GM21529 (cell line): ENCODE measurements at regions not wholly inside any gene's neighbourhood (a gene's known extent, or its start where the extent isn't known, plus 50 kb on each side); places are given as distances from the start of the nearest gene placed in this dataset.

Source experiments
- ATAC-seq: cut with Tn5 transposase; IDR thresholded peaks from one replicate; pipeline ENCODE4 v1.9.1; 2021; ENCODE audit not compliant: unreplicated experiment

DNA sequence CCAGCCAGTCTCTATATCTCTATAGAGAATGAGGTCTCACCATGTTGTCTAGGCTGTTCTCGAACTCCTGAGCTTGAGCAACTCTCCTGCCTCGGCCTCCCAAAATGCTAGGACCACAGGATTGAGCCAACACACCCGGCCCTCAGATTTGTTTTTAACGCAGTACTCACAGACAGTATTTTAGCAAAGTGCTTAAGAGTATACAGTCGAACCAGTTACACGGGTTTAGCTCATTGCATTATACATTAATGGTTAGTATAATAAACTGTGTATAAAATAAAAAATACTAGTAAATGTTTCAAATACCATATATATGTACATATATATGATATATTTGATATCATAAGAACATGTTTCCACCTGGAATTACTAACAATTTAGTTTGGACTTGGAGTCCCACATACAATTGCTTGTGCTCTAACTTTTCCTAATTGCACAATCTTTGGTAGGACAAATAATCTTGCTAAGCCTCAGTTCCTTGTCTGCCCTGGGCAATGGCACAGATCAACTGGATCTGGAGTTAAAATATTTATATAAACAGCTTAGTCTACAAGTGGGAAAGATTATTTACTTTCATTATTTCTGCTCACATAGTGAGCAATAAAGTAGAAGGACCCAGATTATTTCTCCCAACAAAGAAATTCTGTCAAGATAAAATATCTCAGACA, 508.9 kb upstream of the LRATD1 start:
- no peak for ATAC-seq

DNA sequence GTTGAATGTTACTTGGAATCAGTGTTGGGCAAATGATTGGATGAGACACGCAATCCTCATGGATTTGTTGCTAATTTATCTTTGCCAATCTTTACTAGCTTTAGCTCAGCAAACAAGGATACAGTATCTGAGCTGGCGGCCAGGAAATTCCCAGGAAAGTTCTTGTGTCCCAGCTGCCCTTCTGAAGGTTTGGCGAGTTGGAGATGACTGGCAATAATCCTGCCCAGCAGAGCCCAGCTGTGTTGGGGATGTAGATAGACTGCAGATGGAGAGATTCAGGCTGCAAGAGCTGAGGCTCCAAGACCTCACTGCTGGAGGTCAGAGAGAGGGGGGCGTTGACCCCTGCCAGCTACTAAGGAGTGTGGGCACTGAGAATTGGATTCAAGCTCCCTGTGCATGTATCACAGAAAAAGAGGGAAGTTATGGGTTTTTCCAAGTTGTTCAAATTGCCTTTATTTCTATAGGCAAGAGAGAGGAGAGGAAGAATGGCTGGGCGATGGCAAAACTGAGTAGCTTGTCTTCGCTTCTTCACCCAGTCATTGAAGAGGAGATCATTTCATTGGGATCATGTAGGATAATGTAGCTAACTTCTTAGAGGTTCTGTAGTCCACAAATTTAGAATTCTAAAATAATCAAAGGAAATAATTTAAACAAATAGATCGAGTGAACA, 506.8 kb upstream of the LRATD1 start:
- ATAC-seq: no peak

DNA sequence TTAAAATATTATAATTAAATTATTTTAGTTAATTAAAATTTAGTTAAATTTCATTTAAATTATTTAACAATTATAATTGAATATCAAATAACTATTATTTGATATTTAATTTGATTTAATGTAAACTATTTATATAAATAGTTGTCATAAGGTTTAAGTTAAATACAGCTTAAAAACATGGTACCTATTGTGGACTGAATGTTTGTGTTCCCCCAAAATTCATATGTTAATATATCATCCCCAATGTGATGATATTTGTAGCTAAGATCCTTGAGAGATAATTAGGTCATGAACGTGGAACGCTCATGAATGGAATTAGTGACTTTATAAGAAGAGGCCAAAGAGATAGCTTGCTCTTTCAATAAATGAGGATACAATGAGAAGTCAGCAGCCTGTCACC, 505.7 kb upstream of the LRATD1 start:
- no peak for ATAC-seq

DNA sequence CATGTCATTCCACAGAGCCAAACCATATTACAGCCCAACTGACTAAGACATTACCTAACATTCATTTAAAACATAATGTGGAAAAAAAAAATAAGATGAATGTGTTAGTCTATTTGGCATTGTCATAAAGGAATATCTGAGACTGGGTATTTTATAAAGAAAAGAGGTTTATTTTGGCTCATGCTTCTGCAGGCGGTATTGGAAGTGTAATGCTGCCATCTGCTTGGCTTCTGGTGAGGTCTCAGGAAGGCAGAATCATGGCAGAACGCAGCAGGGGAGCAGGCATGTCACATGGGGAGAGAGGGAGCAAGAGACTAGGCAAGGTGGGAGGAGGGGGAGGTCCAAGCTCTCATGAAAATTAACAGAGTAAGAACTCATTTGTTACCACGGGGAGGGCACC, 504.8 kb upstream of the LRATD1 start:
- ATAC-seq: no peak

DNA sequence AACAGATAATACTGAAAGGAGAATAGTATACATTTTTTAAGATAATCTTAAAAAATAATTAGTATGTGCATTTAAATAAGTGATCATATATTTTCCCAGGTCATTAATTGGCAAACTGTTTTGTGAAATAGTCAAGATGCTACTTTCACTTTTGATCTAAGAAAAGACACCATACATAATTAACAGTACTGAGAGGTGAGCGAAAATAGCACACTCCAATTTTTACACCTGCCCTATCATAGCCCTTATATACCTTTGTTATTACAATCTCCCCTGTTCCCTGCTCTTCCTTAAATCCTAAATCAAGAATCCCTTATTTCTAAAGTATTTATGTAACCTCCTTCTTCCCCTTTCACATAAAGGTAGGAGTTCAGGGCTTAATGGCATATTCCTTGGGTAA, 500.1 kb upstream of the LRATD1 start:
- ATAC-seq: no peak

DNA sequence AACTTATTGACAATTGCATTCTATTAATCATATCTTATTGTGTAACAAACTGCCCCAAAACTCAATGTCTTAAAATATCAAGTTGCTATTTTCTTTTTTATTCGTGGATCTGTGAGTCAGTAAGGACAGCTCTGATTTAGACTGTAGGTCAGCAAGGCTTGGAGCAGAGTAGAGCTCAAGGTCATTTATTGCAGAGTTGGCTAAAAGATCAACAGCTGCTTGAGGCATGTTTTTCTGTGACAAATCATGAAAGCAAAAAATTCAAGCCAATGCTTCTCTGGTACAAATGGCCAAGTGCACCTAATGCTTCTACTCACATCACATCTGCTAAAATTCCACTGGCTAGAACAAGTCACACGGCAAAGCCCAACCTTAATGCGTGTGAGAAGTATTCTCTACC, 497.7 kb upstream of the LRATD1 start:
- ATAC-seq: no peak

DNA sequence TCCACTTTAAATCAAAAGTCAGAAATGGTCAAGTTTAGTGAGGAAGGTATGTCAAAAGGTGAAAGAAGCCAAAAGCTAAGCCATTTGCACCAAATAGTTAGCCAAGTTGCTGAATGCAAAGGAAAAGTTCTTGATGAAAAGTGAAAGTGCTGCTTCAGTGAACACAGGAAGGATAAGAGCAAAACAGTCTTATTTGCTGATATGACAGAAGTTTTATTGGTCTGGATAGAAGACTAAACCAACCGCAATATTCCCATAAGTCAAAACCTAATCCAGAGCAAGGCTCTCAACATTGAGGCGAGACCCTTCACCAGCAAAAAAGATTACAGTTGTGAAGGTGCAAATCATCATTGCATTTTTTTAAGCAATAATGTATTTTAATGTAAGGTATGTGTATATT, 496.5 kb upstream of the LRATD1 start:
- ATAC-seq: no peak

DNA sequence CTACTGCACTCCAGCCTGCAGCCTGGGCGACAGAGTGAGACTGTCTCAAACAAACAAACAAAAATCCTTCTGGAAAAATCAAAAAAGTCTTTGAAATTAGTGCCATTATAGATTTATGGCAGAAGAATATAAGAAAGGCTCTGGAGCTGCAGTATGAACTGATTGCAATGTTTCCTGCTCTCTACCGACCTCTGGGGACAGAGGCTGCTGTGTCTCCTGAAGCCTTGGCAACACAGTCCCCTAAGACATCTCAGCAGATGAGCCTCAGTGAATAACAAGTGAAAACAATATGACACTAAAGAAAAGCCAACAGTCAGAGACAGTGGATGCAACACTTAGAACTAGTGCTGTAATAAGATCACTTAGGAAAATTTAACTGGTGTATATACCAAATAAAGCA, 494.9 kb upstream of the LRATD1 start:
- ATAC-seq: no peak

DNA sequence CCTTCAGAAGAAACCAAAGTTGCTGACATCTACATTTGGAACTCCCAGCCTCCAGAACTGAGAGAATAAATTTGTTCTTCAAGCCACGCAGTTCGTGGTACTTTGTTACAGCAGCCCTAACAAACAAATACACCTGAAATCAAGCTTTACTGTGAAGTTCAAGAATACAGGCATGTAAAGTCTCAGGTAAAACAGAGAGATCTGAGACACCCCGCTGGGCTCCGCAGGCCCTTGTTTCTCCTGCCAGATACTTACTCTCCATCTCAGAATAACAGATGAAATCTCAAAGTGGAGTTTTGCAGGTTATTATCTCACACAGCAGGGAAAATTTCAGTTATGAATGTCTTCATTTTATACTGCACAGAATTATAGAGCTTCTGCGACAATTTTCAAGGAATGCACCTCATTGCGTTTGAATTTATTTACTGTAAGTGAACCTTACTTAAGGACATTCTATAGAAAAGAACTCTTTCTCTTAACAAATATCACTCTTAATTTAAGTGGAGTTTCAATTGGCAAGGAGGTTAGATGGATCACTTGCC, 492.4 kb upstream of the LRATD1 start:
- no peak for ATAC-seq

DNA sequence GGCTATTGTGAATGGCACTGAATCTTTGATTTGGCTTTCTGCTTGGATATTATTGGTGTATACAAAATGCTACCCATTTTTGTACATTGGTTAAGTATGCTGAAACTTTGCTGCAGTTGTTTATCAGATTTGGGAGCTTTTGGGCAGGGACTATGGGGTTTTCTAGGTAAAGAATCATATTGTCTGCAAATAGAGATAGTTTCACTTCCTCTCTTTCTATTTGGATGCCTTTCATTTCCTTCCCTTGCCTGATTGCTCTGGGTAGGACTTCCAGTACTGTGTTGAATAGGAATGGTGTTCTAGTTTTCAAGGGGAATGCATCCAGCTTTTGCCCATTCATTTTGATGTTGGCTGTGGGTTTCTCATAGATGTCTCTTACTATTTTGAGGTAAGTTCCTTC, 489.1 kb upstream of the LRATD1 start:
- ATAC-seq: no peak

DNA sequence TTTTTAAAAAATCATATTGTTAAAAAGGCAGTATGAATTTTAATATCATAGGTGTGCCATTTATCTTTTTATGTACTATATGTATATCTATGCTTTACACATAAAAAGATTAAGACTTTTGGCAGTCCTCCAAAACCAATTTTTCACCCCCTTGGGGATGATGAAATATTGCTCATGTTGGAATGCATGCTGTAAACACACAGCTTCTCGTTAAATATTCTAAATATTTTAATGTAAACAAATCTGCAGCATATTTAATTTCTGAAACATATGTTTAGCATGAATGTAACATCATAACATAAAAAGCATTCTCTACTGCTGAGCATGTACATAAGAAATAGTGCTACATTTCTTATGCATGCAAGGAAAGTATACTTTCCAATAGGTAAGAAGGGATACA, 484.3 kb upstream of the LRATD1 start:
- no peak for ATAC-seq

DNA sequence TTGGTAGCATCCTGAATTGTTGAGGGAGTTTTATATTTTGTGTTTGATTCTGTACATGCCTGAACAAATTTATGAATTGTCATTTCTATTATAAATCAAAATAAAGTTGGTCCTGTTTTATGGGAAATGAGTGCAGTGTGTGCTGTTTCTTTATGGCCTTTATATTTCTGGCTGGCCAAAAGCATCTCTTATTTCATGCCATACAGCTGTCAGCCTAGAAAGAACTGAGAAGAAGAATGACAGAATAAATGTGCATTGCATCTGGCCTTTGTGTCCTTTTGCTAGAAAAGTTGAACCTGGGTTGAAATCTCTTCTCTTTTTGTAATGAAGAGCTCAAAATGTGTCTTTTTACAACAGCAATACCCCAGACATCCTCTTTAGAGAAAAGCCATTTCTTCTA, 474.7 kb upstream of the LRATD1 start:
- no peak for ATAC-seq

DNA sequence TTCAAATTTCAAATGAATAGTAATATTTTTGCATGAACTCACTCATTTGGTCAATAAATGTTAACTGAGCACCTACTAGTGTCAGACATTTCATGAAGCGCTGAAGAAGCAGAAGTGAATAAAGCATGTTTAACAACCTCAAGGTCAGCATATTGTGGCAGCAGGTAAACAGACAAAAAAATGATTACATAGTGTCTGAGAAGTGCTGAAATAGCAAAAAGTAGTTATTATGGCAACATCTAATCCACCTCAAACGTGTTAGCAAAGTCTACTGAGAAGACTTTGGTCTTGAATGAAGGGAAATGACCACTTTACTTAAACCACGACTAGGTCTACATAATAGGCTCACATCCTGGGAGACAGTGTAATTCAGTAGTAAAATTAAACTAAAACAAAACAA, 452.2 kb upstream of the LRATD1 start:
- no peak for ATAC-seq

DNA sequence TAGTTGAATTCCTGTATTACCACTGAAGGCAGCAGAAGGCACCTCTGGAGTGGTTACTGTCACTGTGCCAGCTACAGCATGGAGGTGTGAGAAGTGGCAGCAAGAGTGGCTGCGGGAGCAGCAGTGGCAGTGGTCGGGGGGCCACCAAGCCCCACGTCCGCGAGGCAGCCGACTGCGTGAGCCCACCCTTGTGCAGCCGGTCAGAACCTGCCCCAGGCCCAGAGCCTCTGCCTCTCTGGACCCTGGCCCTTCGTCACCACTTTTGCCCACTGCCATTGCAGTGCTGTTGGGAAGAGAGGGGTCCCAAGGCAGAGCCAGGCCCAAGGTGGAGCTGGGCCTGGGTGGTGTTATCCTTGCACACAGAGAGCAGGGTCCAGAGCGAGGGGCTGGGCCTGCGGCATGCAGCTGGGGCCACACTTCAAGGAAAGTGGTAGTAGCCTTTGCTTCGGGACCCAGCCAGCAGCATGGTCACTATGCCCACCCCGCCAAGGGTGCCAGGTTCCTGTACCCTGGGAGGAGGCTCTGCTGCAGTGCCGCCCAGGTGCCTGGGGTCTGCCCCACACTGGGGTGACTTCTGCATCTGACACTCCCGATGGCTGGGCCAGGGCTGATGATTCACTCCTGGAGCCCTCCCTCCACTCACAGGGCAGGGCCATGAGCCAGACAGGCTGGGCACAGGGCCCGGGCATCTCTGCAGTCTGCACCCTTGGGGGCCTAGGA, 450.1 kb upstream of the LRATD1 start:
- ATAC-seq: no peak

DNA sequence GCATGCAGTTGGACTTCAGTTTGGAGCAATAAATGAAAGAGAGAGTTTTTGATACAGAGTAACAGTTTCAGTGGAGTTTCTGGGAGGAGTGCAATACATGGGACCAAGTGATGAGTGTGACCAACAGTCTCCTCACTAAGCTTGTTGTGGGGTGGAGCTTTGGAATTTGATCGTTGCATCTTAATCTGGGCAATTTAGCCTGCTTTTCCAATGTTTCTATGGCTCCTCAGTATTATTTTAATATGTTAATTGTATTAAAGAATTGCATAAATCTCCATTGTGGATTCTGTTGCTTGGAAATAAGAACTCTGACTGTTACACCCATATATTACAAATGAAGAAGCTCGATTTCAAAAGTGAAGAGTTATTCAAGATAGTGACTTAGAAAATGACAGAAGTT, 446.6 kb upstream of the LRATD1 start:
- ATAC-seq: no peak

DNA sequence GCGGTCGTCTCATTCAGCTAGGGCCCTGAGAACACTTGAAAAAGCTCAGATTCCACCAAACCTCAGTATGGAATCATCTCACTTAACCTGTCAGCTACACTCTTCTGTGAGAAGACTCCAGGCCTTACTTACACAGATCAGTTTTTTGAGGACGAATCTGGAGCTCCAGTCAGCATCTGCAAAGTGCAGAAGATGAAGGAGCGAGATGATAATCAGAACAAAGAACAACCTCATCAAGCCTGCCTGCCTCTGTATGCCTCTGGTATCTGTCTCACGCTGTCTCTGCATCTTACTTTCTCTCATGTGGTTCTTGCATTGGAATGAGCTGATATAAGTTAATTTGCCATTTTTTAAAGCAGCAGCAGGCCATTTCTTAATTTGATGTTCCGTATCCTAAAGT, 444.1 kb upstream of the LRATD1 start:
- ATAC-seq: no peak

DNA sequence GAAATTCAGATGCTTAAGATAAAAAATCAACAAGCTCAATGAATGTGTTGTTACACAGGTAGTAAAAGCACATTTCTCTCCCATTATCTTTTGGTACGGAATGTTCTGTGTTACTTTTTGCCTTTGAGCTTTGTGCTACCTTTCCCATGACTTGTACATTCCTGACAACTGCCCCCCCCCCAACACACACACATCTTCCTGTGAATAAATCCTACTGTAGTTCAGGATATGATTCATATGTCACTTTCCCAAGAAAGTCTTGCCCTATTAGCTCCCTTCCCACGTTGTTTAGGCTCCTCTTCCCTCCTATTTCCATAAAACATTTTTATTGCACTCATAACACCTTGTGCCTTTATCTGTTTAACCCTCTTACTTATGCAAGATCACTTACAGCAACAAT, 442.6 kb upstream of the LRATD1 start:
- ATAC-seq: no peak

DNA sequence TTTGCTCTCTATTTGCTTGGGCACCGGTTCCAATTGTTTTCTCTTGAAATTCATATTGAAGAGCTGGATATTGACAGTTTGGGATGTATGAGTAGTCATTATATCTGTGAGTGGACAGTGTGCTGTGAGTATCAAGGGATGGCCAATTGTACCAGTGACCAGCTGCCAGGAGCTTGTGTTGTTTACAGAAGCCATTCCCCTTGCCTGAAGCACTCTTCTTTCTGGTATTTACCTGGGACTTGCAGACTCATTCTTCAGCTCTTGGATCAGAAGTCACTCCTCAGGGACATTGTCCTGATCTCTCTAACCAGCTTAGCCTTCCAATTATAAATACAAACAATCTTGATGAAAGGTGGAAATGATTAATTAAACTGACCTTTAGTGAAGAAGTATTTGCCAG, 438.3 kb upstream of the LRATD1 start:
- no peak for ATAC-seq

DNA sequence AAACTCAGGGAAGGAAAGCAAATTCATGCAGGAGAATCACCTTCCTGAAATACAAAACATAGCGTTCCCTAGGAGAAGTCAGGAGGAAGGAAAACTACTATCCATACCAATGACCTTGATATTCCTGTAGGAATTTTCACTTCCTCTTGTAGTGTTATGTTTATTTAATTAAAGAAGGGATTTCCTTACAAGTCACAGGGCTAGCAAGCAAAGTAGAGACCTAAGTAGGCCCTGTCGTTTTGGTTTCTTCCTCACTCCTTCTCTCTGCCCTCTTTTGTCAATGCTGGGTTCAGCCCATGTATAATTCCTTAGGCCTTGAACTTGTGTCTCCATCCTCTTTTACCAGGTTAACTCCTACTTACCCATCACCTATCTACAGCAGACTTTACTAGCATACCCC, 435.2 kb upstream of the LRATD1 start:
- ATAC-seq: no peak

DNA sequence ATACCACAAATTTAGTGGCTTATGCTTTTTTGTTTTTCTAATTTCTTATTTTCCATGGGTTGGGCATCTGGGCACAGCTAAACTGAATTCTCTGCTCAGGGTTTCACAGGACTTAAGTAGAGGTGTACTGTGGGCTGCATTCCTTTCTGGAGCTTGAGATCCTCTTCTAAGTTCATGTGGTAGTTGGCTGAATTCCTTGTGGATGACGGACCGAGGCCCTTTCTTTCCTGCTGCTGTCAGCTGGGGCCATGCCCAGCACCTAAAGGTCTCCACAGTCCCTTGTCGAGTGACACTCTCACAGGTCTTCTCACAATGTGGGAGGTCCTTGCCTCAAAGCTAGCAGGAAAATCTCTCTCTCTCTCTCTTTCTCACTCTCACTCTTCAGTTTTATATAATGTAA, 433.5 kb upstream of the LRATD1 start:
- no peak for ATAC-seq

DNA sequence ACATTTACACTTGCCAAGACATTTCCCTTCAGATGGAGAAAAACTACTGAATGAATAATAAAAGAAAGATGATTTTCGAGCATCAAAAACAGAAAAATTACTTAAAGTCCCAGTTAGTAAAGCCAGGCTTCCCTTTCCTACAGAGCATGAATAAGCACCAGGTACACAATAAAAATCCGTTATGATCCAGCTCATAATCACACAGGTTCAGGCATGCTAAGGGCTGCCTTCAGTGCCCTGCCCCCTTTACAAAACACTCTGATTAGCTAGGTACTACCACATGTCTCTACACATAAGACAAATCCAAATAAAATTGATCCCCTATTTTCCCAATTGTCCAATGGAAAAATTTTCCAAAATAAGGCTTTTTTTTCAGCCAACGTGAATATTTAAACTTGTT, 413.2 kb upstream of the LRATD1 start:
- ATAC-seq: no peak

DNA sequence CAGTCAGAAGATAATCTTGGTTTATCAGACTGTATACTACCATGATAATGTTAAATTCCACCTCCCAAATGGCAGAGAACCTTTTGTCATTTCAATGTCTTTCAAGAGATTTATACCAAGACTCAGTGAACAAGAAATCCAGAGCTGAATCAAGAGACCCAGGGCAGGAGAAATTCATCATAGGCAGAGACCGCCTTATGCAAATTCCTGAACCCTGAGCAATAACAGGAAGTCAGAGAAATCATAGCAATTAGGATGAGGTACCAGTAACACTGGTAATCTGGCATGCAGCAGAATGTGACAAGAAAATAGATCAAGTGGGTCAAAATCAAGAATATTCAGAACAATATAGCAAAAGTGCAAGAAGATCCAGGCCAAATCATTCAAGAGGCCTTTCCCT, 412.4 kb upstream of the LRATD1 start:
- ATAC-seq: no peak
